ENCODE measurements at regions not wholly inside any gene's neighbourhood (a gene's known extent, or its start where the extent isn't known, plus 50 kb on each side); places are given as distances from the start of the nearest gene placed in this dataset.

DNA sequence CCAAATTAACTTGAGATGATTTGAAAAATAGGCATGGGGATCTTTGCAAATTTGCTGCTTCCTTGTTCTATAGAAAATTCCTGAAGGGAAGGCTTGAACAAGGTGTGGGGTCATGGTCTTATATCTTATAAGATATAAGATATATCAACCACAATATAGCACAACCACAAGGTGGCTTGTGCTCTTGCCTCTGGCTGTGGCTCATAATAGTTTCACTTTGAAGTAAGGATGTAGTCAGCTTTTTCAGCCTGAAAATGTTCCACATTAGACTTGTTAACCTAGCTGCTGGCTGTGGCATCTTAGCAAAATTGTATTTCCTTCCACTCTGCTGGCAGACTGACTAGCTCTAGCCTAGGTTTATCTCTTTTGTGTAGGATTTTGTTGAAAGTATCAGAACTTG lies 169.7 kb downstream of the KLF5 start:
- no peak for DNase-seq (ENCODE audit: low read depth)
- H3K27me3 Mint-ChIP-seq (ENCODE audit: low read depth, unreplicated experiment) = no peaks in the 10 kb centered on the region
- TF ChIP-seq EZH2 (IDR thresholded peaks at IDR 0.05; ENCODE audit: insufficient read depth, low read length) = no peak
- no peak overlapping the region for H3K9ac ChIP-seq (ENCODE audit: low read length)
- no peak overlapping the region for H3K27ac Mint-ChIP-seq (ENCODE audit: unreplicated experiment)
- peak overlapping the region; percentile 26 for H2AFZ ChIP-seq (ENCODE audit: low read depth, low read length)
- no peak overlapping the region for H3K27ac ChIP-seq (ENCODE audit: low read depth, low read length)
- no peaks in the 10 kb centered on the region for H3K4me1 ChIP-seq (ENCODE audit: insufficient read depth, low read length)
- no peaks in the 10 kb centered on the region for H3K79me2 ChIP-seq (ENCODE audit: insufficient read depth, low read length)
- H3K9me3 ChIP-seq (ENCODE audit: insufficient read depth, low read depth, low read length) = no peaks in the 10 kb centered on the region
- H4K20me1 ChIP-seq (ENCODE audit: insufficient read depth, low read length) = no peaks in the 10 kb centered on the region
- no peaks in the 10 kb centered on the region for H3K36me3 ChIP-seq (ENCODE audit: insufficient read depth, low read length)
- H3K27me3 ChIP-seq (ENCODE audit: insufficient read depth, low read length) = no peaks in the 10 kb centered on the region
- H3K36me3 Mint-ChIP-seq (ENCODE audit: low read depth, unreplicated experiment) = no peaks in the 10 kb centered on the region
- no peak overlapping the region for H3K4me3 ChIP-seq (ENCODE audit: insufficient read depth, low read depth, low read length)
- FAIRE-seq = no peak
- no peak overlapping the region for H3K4me2 ChIP-seq (ENCODE audit: low read length)
- no peaks in the 10 kb centered on the region for H3K4me1 Mint-ChIP-seq (ENCODE audit: low read depth, unreplicated experiment)
- H3K9me3 Mint-ChIP-seq (ENCODE audit: unreplicated experiment) = no peaks in the 10 kb centered on the region
- H3K4me3 Mint-ChIP-seq (ENCODE audit: unreplicated experiment) = no peak overlapping the region

- Histone ChIP-seq H3K9me3 (ENCODE audit: insufficient read depth, low read depth, low read length) (no peaks in the 10 kb centered on the region), H3K4me1 (ENCODE audit: insufficient read depth, low read length) (no peaks in the 10 kb centered on the region), H3K4me3 (ENCODE audit: insufficient read depth, low read depth, low read length) (no peak overlapping the region), H3K27ac (ENCODE audit: low read depth, low read length) (no peak overlapping the region), H4K20me1 (ENCODE audit: insufficient read depth, low read length) (no peaks in the 10 kb centered on the region), H3K27me3 (ENCODE audit: insufficient read depth, low read length) (no peaks in the 10 kb centered on the region), H3K4me2 (ENCODE audit: low read length) (no peak overlapping the region), H3K36me3 (ENCODE audit: insufficient read depth, low read length) (no peaks in the 10 kb centered on the region), H3K9ac (ENCODE audit: low read length) (no peak overlapping the region), H2AFZ (ENCODE audit: low read depth, low read length) (no peak overlapping the region), H3K79me2 (ENCODE audit: insufficient read depth, low read length) (no peaks in the 10 kb centered on the region)
- FAIRE-seq (no peak), DNase-seq (ENCODE audit: low read depth) (no peak)
- no peak overlapping the region for H3K4me3 Mint-ChIP-seq (ENCODE audit: unreplicated experiment)
- H3K9me3 Mint-ChIP-seq (ENCODE audit: unreplicated experiment) = no peaks in the 10 kb centered on the region
- H3K36me3 Mint-ChIP-seq (ENCODE audit: low read depth, unreplicated experiment) = no peaks in the 10 kb centered on the region
- peaks cover 8% of the 10 kb centered on the region for H3K4me1 Mint-ChIP-seq (ENCODE audit: low read depth, unreplicated experiment)
- no peaks in the 10 kb centered on the region for H3K27me3 Mint-ChIP-seq (ENCODE audit: low read depth, unreplicated experiment)
- no peak for TF ChIP-seq EZH2 (IDR thresholded peaks at IDR 0.05; ENCODE audit: insufficient read depth, low read length)
- TF ChIP-seq, protein P1, sequence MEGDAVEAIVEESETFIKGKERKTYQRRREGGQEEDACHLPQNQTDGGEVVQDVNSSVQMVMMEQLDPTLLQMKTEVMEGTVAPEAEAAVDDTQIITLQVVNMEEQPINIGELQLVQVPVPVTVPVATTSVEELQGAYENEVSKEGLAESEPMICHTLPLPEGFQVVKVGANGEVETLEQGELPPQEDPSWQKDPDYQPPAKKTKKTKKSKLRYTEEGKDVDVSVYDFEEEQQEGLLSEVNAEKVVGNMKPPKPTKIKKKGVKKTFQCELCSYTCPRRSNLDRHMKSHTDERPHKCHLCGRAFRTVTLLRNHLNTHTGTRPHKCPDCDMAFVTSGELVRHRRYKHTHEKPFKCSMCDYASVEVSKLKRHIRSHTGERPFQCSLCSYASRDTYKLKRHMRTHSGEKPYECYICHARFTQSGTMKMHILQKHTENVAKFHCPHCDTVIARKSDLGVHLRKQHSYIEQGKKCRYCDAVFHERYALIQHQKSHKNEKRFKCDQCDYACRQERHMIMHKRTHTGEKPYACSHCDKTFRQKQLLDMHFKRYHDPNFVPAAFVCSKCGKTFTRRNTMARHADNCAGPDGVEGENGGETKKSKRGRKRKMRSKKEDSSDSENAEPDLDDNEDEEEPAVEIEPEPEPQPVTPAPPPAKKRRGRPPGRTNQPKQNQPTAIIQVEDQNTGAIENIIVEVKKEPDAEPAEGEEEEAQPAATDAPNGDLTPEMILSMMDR (IDR thresholded peaks at IDR 0.05; ENCODE audit: insufficient read depth, low read depth, low read length) = no peak
- H3K27ac Mint-ChIP-seq (ENCODE audit: unreplicated experiment) = no peak overlapping the region
Measured at GRCh38 chr13:73225990-73226389, 167.2 kb downstream of the KLF5 start.

DNA sequence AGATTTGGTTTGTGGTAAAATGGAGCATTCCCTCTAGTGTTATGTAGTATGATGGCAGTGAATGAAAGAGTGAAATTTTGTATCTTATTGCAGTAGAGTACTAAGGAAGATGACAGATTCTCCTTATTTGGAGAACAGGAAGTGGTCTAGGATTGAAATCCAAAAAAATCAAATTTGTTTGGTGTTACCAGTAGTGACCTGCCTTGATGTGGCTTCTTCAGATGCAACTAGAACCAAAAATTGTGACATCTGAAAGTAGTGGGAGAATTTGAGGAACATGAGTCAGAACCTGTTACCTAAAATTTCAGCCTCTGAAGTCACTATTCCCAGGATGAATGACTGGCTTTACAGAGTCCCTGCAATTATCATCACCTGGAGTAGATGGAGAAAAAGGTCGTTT lies 165.9 kb downstream of the KLF5 start:
- peak; percentile 71 for DNase-seq (ENCODE audit: low read depth)

More for the DNA sequence above, 165.9 kb downstream of the KLF5 start:
- H3K4me3 Mint-ChIP-seq (ENCODE audit: unreplicated experiment) = no peak overlapping the region
- no peak overlapping the region for H3K9ac ChIP-seq (ENCODE audit: low read length)
- no peak overlapping the region for H3K27ac Mint-ChIP-seq (ENCODE audit: unreplicated experiment)
- H3K79me2 ChIP-seq (ENCODE audit: insufficient read depth, low read length) = no peaks in the 10 kb centered on the region
- no peaks in the 10 kb centered on the region for H3K27me3 ChIP-seq (ENCODE audit: insufficient read depth, low read length)
- no peak for FAIRE-seq
- H3K9me3 Mint-ChIP-seq (ENCODE audit: unreplicated experiment) = peaks cover under 1% of the 10 kb centered on the region
- no peak overlapping the region for H3K27ac ChIP-seq (ENCODE audit: low read depth, low read length)
- no peaks in the 10 kb centered on the region for H3K36me3 Mint-ChIP-seq (ENCODE audit: low read depth, unreplicated experiment)
- H4K20me1 ChIP-seq (ENCODE audit: insufficient read depth, low read length) = no peaks in the 10 kb centered on the region
- no peaks in the 10 kb centered on the region for H3K9me3 ChIP-seq (ENCODE audit: insufficient read depth, low read depth, low read length)
- H2AFZ ChIP-seq (ENCODE audit: low read depth, low read length) = no peak overlapping the region
- TF ChIP-seq EZH2 (IDR thresholded peaks at IDR 0.05; ENCODE audit: insufficient read depth, low read length) = no peak
- TF ChIP-seq, protein P1 (IDR thresholded peaks at IDR 0.05; ENCODE audit: insufficient read depth, low read depth, low read length) = no peak
- no peaks in the 10 kb centered on the region for H3K4me1 ChIP-seq (ENCODE audit: insufficient read depth, low read length)
- H3K4me3 ChIP-seq (ENCODE audit: insufficient read depth, low read depth, low read length) = no peak overlapping the region
- no peaks in the 10 kb centered on the region for H3K36me3 ChIP-seq (ENCODE audit: insufficient read depth, low read length)
- H3K4me1 Mint-ChIP-seq (ENCODE audit: low read depth, unreplicated experiment) = peaks cover 10% of the 10 kb centered on the region
- H3K4me2 ChIP-seq (ENCODE audit: low read length) = no peak overlapping the region
- H3K27me3 Mint-ChIP-seq (ENCODE audit: low read depth, unreplicated experiment) = no peaks in the 10 kb centered on the region
